ENCODE measurements at regions not wholly inside any gene's neighbourhood (a gene's known extent, or its start where the extent isn't known, plus 50 kb on each side); places are given as distances from the start of the nearest gene placed in this dataset.

DNA sequence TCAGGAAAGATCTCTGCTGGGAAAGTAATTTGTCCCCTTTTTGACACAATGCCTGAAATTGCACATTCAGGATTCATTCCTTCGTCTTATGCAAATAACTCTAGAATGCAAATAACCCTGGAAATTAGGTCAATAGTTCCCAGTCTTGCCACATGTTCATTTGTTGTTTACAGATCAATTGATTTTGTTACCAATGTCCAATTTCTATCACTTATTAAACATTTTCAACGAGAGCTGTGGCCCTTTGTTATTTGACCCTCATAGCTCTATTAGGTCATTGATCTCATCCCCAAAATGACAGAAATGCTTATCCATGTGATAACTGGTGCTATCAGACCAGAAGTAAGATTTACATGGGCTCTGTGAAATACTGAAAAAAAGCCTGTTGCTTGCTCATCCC lies 275.3 kb upstream of the REG3G start:
- no peak for TF ChIP-seq NONO (IDR thresholded peaks at IDR 0.05)
- TF ChIP-seq NONO (CRISPR knock-in tag; conservative IDR thresholded peaks at IDR 0.05): no peak
- no peak for TF ChIP-seq CBFB (CRISPR knock-in tag; IDR thresholded peaks at IDR 0.05)

Measured in HepG2 (cell line).